ENCODE measurements at regions not wholly inside any gene's neighbourhood (a gene's known extent, or its start where the extent isn't known, plus 50 kb on each side); places are given as distances from the start of the nearest gene placed in this dataset.

GRCh38 chr12:78406213-78406612 lies 458.4 kb upstream of the SYT1 start:
- DNase-seq (ENCODE audit: low read depth, low spot score), result no peak

GRCh38 chr12:78406828-78407227 lies 457.7 kb upstream of the SYT1 start:
- peak; percentile 28 for DNase-seq (ENCODE audit: low read depth, low spot score)

- no peak for DNase-seq (ENCODE audit: low read depth, low spot score)
Measured at GRCh38 chr12:78407722-78408121, 456.9 kb upstream of the SYT1 start.

- no peak for DNase-seq (ENCODE audit: low read depth, low spot score)
Measured at GRCh38 chr12:78414071-78414470, 450.5 kb upstream of the SYT1 start.

- DNase-seq (ENCODE audit: low read depth, low spot score), result no peak
Measured at GRCh38 chr12:78418919-78419318, 445.7 kb upstream of the SYT1 start.

- no peak for DNase-seq (ENCODE audit: low read depth, low spot score)
Measured at GRCh38 chr12:78419513-78419912, 445.1 kb upstream of the SYT1 start.

- DNase-seq (ENCODE audit: low read depth, low spot score), result peak; percentile 40
Measured at GRCh38 chr12:78420991-78421390, 443.6 kb upstream of the SYT1 start.

- no peak for DNase-seq (ENCODE audit: low read depth, low spot score)
Measured at GRCh38 chr12:78430551-78430950, 434.0 kb upstream of the SYT1 start.

- DNase-seq (ENCODE audit: low read depth, low spot score), result peak; percentile 5
Measured at GRCh38 chr12:78431931-78432330, 432.6 kb upstream of the SYT1 start.

- no peak for DNase-seq (ENCODE audit: low read depth, low spot score)
Measured at GRCh38 chr12:78439666-78440065, 424.9 kb upstream of the SYT1 start.

- peak; percentile 1 for DNase-seq (ENCODE audit: low read depth, low spot score)
Measured at GRCh38 chr12:78441737-78442453, 422.7 kb upstream of the SYT1 start.

GRCh38 chr12:78442454-78442801 lies 422.1 kb upstream of the SYT1 start:
- peak; percentile 6 for DNase-seq (ENCODE audit: low read depth, low spot score)

GRCh38 chr12:78446555-78446954 lies 418.0 kb upstream of the SYT1 start:
- no peak for DNase-seq (ENCODE audit: low read depth, low spot score)

GRCh38 chr12:78447373-78447772 lies 417.2 kb upstream of the SYT1 start:
- no peak for DNase-seq (ENCODE audit: low read depth, low spot score)

- no peak for DNase-seq (ENCODE audit: low read depth, low spot score)
Measured at GRCh38 chr12:78448692-78449091, 415.9 kb upstream of the SYT1 start.

- no peak for DNase-seq (ENCODE audit: low read depth, low spot score)
Measured at GRCh38 chr12:78455991-78456390, 408.6 kb upstream of the SYT1 start.

- peak; percentile 4 for DNase-seq (ENCODE audit: low read depth, low spot score)
Measured at GRCh38 chr12:78457938-78458337, 406.6 kb upstream of the SYT1 start.

- peak; percentile 72 for DNase-seq (ENCODE audit: low read depth, low spot score)
Measured at GRCh38 chr12:78470354-78471195, 394.0 kb upstream of the SYT1 start.

GRCh38 chr12:78473136-78473535 lies 391.4 kb upstream of the SYT1 start:
- DNase-seq (ENCODE audit: low read depth, low spot score), result peak; percentile 42

- no peak for DNase-seq (ENCODE audit: low read depth, low spot score)
Measured at GRCh38 chr12:78473561-78473960, 391.0 kb upstream of the SYT1 start.

GRCh38 chr12:78483767-78484315 lies 380.7 kb upstream of the SYT1 start:
- DNase-seq (ENCODE audit: low read depth, low spot score), result peak; percentile 12

- DNase-seq (ENCODE audit: low read depth, low spot score), result no peak
Measured at GRCh38 chr12:78489990-78490389, 374.6 kb upstream of the SYT1 start.

- DNase-seq (ENCODE audit: low read depth, low spot score), result peak; percentile 26
Measured at GRCh38 chr12:78490861-78491260, 373.7 kb upstream of the SYT1 start.

All from astrocyte of the hippocampus (primary cell).